ENCODE measurements at regions not wholly inside any gene's neighbourhood (a gene's known extent, or its start where the extent isn't known, plus 50 kb on each side); places are given as distances from the start of the nearest gene placed in this dataset.

DNA sequence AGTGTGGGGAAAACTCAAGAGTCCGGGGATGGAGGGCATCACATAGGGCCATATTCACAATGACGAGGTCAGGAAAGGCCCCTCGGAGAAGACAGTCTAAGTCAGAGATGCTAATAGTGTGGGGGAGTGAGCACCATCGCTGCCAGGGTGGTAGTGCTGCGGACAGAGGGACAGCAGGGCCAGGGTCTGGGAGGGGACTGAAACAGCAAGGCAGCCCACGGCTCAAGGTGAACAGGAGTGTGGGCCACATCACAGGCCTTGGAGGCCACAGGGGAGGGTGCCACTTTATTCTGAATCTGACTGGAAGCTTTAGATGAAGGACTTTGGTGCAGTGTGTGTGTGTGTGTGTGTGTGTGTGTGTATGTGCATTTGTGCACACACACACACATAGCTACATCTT lies 130.9 kb upstream of the GLI2 start:
- no peak overlapping the region for H3K4me2 ChIP-seq
- ATAC-seq (no peak), DNase-seq (ENCODE audit: low spot score) (no peak)
- H2AFZ ChIP-seq = no peak overlapping the region
- Mint-ChIP-seq H3K9me3 (no peaks in the 10 kb centered on the region; the same call in 1 of the 3 replicates), H3K27ac (no peak overlapping the region), H3K36me3 (ENCODE audit: low read depth) (no peaks in the 10 kb centered on the region), H3K4me3 (no peak overlapping the region), H3K4me1 (peaks cover 16% of the 10 kb centered on the region), H3K27me3 (ENCODE audit: insufficient read depth, low read depth, poor library complexity) (peaks cover 16% of the 10 kb centered on the region)
- H3K79me2 ChIP-seq (replicated peaks; ENCODE audit: insufficient read depth) = no peaks in the 10 kb centered on the region
- no peaks in the 10 kb centered on the region for H3F3A ChIP-seq (replicated peaks; ENCODE audit: low read depth)
- H3K27ac ChIP-seq (ENCODE audit: low read depth) = no peak overlapping the region
- no peaks in the 10 kb centered on the region for H4K20me1 ChIP-seq (replicated peaks; ENCODE audit: insufficient read depth)
- no peaks in the 10 kb centered on the region; the same call in 1 of the 2 replicates for H3K4me1 ChIP-seq (ENCODE audit: insufficient read depth)
- no peaks in the 10 kb centered on the region for H3K27me3 ChIP-seq (ENCODE audit: insufficient read depth)
- no peak overlapping the region for H3K4me3 ChIP-seq
- 0 out of 2 replicates have a peak, but pooled peaks cover 4% of the 10 kb centered on the region for H3K9me2 ChIP-seq (ENCODE audit: insufficient read depth)
- no peaks in the 10 kb centered on the region for H3K36me3 ChIP-seq (ENCODE audit: insufficient read depth)
- no peak for TF ChIP-seq JUNB (IDR thresholded peaks at IDR 0.05; ENCODE audit: unreplicated experiment)
- no peak for TF ChIP-seq EZH2phosphoT487 (IDR thresholded peaks at IDR 0.05; ENCODE audit: unreplicated experiment)
- TF ChIP-seq CREB1 (CRISPR knock-in tag; IDR thresholded peaks at IDR 0.05; ENCODE audit: low read depth) = no peak
- no peak for TF ChIP-seq ZNF462 (CRISPR knock-in tag; IDR thresholded peaks at IDR 0.05)
- TF ChIP-seq ZNF331 (CRISPR knock-in tag; IDR thresholded peaks at IDR 0.05; ENCODE audit: low read depth) = no peak
- TF ChIP-seq, protein P1, sequence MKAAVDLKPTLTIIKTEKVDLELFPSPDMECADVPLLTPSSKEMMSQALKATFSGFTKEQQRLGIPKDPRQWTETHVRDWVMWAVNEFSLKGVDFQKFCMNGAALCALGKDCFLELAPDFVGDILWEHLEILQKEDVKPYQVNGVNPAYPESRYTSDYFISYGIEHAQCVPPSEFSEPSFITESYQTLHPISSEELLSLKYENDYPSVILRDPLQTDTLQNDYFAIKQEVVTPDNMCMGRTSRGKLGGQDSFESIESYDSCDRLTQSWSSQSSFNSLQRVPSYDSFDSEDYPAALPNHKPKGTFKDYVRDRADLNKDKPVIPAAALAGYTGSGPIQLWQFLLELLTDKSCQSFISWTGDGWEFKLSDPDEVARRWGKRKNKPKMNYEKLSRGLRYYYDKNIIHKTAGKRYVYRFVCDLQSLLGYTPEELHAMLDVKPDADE (IDR thresholded peaks at IDR 0.05) = no peak
- no peak for TF ChIP-seq REST (IDR thresholded peaks at IDR 0.05; ENCODE audit: unreplicated experiment)
- TF ChIP-seq, protein P2, sequence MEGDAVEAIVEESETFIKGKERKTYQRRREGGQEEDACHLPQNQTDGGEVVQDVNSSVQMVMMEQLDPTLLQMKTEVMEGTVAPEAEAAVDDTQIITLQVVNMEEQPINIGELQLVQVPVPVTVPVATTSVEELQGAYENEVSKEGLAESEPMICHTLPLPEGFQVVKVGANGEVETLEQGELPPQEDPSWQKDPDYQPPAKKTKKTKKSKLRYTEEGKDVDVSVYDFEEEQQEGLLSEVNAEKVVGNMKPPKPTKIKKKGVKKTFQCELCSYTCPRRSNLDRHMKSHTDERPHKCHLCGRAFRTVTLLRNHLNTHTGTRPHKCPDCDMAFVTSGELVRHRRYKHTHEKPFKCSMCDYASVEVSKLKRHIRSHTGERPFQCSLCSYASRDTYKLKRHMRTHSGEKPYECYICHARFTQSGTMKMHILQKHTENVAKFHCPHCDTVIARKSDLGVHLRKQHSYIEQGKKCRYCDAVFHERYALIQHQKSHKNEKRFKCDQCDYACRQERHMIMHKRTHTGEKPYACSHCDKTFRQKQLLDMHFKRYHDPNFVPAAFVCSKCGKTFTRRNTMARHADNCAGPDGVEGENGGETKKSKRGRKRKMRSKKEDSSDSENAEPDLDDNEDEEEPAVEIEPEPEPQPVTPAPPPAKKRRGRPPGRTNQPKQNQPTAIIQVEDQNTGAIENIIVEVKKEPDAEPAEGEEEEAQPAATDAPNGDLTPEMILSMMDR (conservative IDR thresholded peaks at IDR 0.05; ENCODE audit: low read depth in 2 of 2) = no peak
- no peak for TF ChIP-seq ZNF114 (CRISPR knock-in tag; IDR thresholded peaks at IDR 0.05)
- no peak for TF ChIP-seq NANOG (IDR thresholded peaks at IDR 0.05; ENCODE audit: borderline replicate concordance)
- no peak for TF ChIP-seq EZH2 (IDR thresholded peaks at IDR 0.05; ENCODE audit: low read depth, unreplicated experiment)
